GM12872 (cell line): ENCODE measurements at regions not wholly inside any gene's neighbourhood (a gene's known extent, or its start where the extent isn't known, plus 50 kb on each side); places are given as distances from the start of the nearest gene placed in this dataset.

Experiments
- CTCF ChIP-seq: IDR thresholded peaks from 3 replicates; pipeline ENCODE4 v1.5.1; 2011; ENCODE audit warnings: low read depth, mild to moderate bottlenecking, low read length, moderate library complexity; ENCODE audit not compliant: insufficient read depth

GRCh38 chr1:244144053-244144452, 93.0 kb downstream of the ZBTB18 start:
- TF ChIP-seq CTCF, result no peak

DNA sequence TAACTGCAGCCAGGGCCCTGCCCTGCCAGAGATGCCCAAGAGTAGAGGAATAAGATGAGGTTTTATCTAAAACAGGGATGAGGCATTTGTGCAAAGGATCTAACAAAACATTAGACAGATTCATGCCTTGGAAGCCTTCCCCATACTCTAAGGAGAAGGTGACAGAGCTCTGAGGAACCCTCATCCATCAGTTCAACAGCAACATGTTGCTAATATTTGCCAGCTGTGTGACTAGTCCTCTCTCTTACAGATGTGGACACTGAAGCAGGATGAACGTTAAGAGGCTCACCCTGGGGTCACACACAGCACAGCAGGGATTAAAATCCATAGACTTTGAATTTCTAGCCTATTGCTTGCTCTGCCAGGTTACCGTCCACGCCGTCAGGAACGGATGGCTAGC, 99.0 kb downstream of the ZBTB18 start:
- TF ChIP-seq CTCF, result no peak

- no peak for TF ChIP-seq CTCF
Measured at GRCh38 chr1:244150665-244151064, 99.6 kb downstream of the ZBTB18 start.

DNA sequence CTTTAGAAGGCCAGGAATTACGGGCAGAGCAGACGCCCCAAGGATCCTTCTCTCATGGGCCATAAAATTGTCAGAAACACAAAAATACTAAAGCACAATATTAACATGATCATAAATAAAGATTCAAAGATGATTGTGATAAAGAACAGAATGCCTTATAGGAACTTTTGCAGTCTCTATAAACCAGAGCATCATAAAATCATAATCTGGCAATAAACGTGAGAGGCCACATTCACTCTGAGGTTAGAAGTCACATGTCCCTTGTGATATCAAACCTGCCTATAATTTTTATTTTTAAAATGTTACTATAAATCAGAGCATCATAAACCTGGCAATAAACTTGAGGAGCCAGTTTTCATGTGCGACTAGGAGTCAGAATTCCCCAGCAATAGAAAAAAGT, 100.5 kb downstream of the ZBTB18 start:
- TF ChIP-seq CTCF, result no peak

- no peak for TF ChIP-seq CTCF
Measured at GRCh38 chr1:244154508-244154871, 103.4 kb downstream of the ZBTB18 start.

GRCh38 chr1:244154872-244155531, 103.9 kb downstream of the ZBTB18 start:
- no peak for TF ChIP-seq CTCF

- no peak for TF ChIP-seq CTCF
Measured at GRCh38 chr1:244155661-244156060, 104.6 kb downstream of the ZBTB18 start.
